ENCODE measurements at regions not wholly inside any gene's neighbourhood (a gene's known extent, or its start where the extent isn't known, plus 50 kb on each side); places are given as distances from the start of the nearest gene placed in this dataset.

GRCh38 chr3:188974856-188975599 is 196.7 kb upstream of the TPRG1 start:
- DNase-seq: no peak

GRCh38 chr3:188975600-188976314 is 196.0 kb upstream of the TPRG1 start:
- no peak for DNase-seq

- no peak for DNase-seq
These were observed 195.4 kb upstream of the TPRG1 start for GRCh38 chr3:188976407-188976806.

GRCh38 chr3:188978421-188979171 is 193.2 kb upstream of the TPRG1 start:
- no peak for DNase-seq

- no peak for DNase-seq
These were observed 192.5 kb upstream of the TPRG1 start for GRCh38 chr3:188979248-188979647.

- DNase-seq: no peak
These were observed 192.0 kb upstream of the TPRG1 start for GRCh38 chr3:188979669-188980310.

- no peak for DNase-seq
These were observed 178.6 kb upstream of the TPRG1 start for GRCh38 chr3:188993181-188993580.

GRCh38 chr3:189001559-189001958 is 170.2 kb upstream of the TPRG1 start:
- no peak for DNase-seq

GRCh38 chr3:189003410-189003809 is 168.4 kb upstream of the TPRG1 start:
- no peak for DNase-seq

GRCh38 chr3:189013224-189013888 is 158.4 kb upstream of the TPRG1 start:
- no peak for DNase-seq

- DNase-seq: no peak
These were observed 157.2 kb upstream of the TPRG1 start for GRCh38 chr3:189014526-189014925.

GRCh38 chr3:189022576-189023466 is 148.9 kb upstream of the TPRG1 start:
- peak in 1 of 4 experiments; percentile 7 for DNase-seq

- no peak for DNase-seq
These were observed 145.9 kb upstream of the TPRG1 start for GRCh38 chr3:189025866-189026265.

GRCh38 chr3:189027626-189028155 is 144.1 kb upstream of the TPRG1 start:
- no peak for DNase-seq

- no peak for DNase-seq
These were observed 132.7 kb upstream of the TPRG1 start for GRCh38 chr3:189038773-189039745.

GRCh38 chr3:189040656-189041335 is 131.0 kb upstream of the TPRG1 start:
- no peak for DNase-seq

- DNase-seq: peak in 3 of 4 experiments; percentile 22 to 45 (median 30)
These were observed 130.2 kb upstream of the TPRG1 start for GRCh38 chr3:189041482-189042090.

- no peak for DNase-seq
These were observed 128.9 kb upstream of the TPRG1 start for GRCh38 chr3:189042832-189043231.

All from activated naive CD4-positive, alpha-beta T cell (primary cell).